ENCODE measurements at regions not wholly inside any gene's neighbourhood (a gene's known extent, or its start where the extent isn't known, plus 50 kb on each side); places are given as distances from the start of the nearest gene placed in this dataset.

- H3K36me3 ChIP-seq: no peaks in the 10 kb centered on the region
- H3K27me3 ChIP-seq (ENCODE audit: insufficient read depth, low read depth, severe bottlenecking): peaks cover 16% of the 10 kb centered on the region
- no peaks in the 10 kb centered on the region for H3K9me3 ChIP-seq (ENCODE audit: severe bottlenecking)
- no peak for TF ChIP-seq CTCF (IDR thresholded peaks at IDR 0.05; ENCODE audit: low read depth, low read length)
- no peak for DNase-seq
- no peak overlapping the region for H3K4me3 ChIP-seq (ENCODE audit: low read depth, low read length)
- H3K27ac ChIP-seq: no peak overlapping the region
These were observed 512.7 kb upstream of the CT83 start for GRCh38 chrX:116975517-116975916.

- Histone ChIP-seq H3K36me3 (no peaks in the 10 kb centered on the region), H3K27me3 (ENCODE audit: insufficient read depth, low read depth, severe bottlenecking) (peaks cover 16% of the 10 kb centered on the region), H3K9me3 (ENCODE audit: severe bottlenecking) (no peaks in the 10 kb centered on the region), H3K4me3 (ENCODE audit: low read depth, low read length) (no peak overlapping the region), H3K27ac (no peak overlapping the region)
- no peak for DNase-seq
- no peak for TF ChIP-seq CTCF (IDR thresholded peaks at IDR 0.05; ENCODE audit: low read depth, low read length)
These were observed 509.6 kb upstream of the CT83 start for GRCh38 chrX:116972362-116972761.

- Histone ChIP-seq H3K27me3 (ENCODE audit: insufficient read depth, low read depth, severe bottlenecking) (peaks cover 15% of the 10 kb centered on the region), H3K9me3 (ENCODE audit: severe bottlenecking) (no peaks in the 10 kb centered on the region), H3K4me3 (ENCODE audit: low read depth, low read length) (no peak overlapping the region), H3K36me3 (no peaks in the 10 kb centered on the region), H3K27ac (no peak overlapping the region)
- no peak for DNase-seq
- TF ChIP-seq CTCF (IDR thresholded peaks at IDR 0.05; ENCODE audit: low read depth, low read length): no peak
These were observed 499.3 kb upstream of the CT83 start for GRCh38 chrX:116961872-116962582.

GRCh38 chrX:116930311-116930710 is 467.5 kb upstream of the CT83 start:
- Histone ChIP-seq H3K36me3 (no peaks in the 10 kb centered on the region), H3K27me3 (ENCODE audit: insufficient read depth, low read depth, severe bottlenecking) (peaks cover 20% of the 10 kb centered on the region), H3K27ac (no peak overlapping the region), H3K9me3 (ENCODE audit: severe bottlenecking) (no peaks in the 10 kb centered on the region), H3K4me3 (ENCODE audit: low read depth, low read length) (no peak overlapping the region)
- no peak for TF ChIP-seq CTCF (IDR thresholded peaks at IDR 0.05; ENCODE audit: low read depth, low read length)
- DNase-seq: no peak

- no peak for TF ChIP-seq CTCF (IDR thresholded peaks at IDR 0.05; ENCODE audit: low read depth, low read length)
- Histone ChIP-seq H3K9me3 (ENCODE audit: severe bottlenecking) (no peaks in the 10 kb centered on the region), H3K27ac (no peak overlapping the region), H3K4me3 (ENCODE audit: low read depth, low read length) (no peak overlapping the region), H3K27me3 (ENCODE audit: insufficient read depth, low read depth, severe bottlenecking) (peaks cover 10% of the 10 kb centered on the region), H3K36me3 (no peaks in the 10 kb centered on the region)
- no peak for DNase-seq
These were observed 434.8 kb upstream of the CT83 start for GRCh38 chrX:116897526-116897925.

- Histone ChIP-seq H3K9me3 (ENCODE audit: severe bottlenecking) (no peaks in the 10 kb centered on the region), H3K36me3 (no peaks in the 10 kb centered on the region), H3K27ac (no peak overlapping the region), H3K4me3 (ENCODE audit: low read depth, low read length) (no peak overlapping the region), H3K27me3 (ENCODE audit: insufficient read depth, low read depth, severe bottlenecking) (peaks cover 16% of the 10 kb centered on the region)
- no peak for DNase-seq
- no peak for TF ChIP-seq CTCF (IDR thresholded peaks at IDR 0.05; ENCODE audit: low read depth, low read length)
These were observed 419.2 kb upstream of the CT83 start for GRCh38 chrX:116881961-116882360.
